Trophoblast cell (in vitro differentiated cells and primary cell): ENCODE measurements at regions not wholly inside any gene's neighbourhood (a gene's known extent, or its start where the extent isn't known, plus 50 kb on each side); places are given as distances from the start of the nearest gene placed in this dataset.

Experiments used
- DNase-seq, 2 donors: peaks; one replicate each; pipeline ENCODE4 v3.0.0-alpha.2; 2016
- H2AFZ ChIP-seq: 2 replicates; pipeline ENCODE4 v1.6.1; 2013; ENCODE audit warnings: low read length, moderate library complexity, mild to moderate bottlenecking; ENCODE audit not compliant: insufficient read depth, poor library complexity
- H2AK5ac ChIP-seq: 2 replicates; pipeline ENCODE4 v1.6.1; 2013; ENCODE audit warnings: mild to moderate bottlenecking, low read length
- H2BK120ac ChIP-seq: 2 replicates; pipeline ENCODE4 v1.6.1; 2013; ENCODE audit warnings: low read length, mild to moderate bottlenecking, moderate library complexity; ENCODE audit not compliant: insufficient read depth, poor library complexity
- H2BK12ac ChIP-seq: 2 replicates; pipeline ENCODE4 v1.6.1; 2013; ENCODE audit warnings: mild to moderate bottlenecking, low read length, moderate library complexity
- H2BK5ac ChIP-seq: 2 replicates; pipeline ENCODE4 v1.6.1; 2013; ENCODE audit warnings: low read length, low read depth, moderate library complexity, mild to moderate bottlenecking; ENCODE audit not compliant: poor library complexity
- H3K14ac ChIP-seq: 2 replicates; pipeline ENCODE4 v1.6.1; 2013; ENCODE audit warnings: mild to moderate bottlenecking, low read length
- H3K18ac ChIP-seq: 2 replicates; pipeline ENCODE4 v1.6.1; 2013; ENCODE audit warnings: mild to moderate bottlenecking, low read length
- H3K23ac ChIP-seq: 2 replicates; pipeline ENCODE4 v1.6.1; 2013; ENCODE audit warnings: low read length
- H3K27ac ChIP-seq: 2 replicates; pipeline ENCODE4 v1.5.1; 2013; ENCODE audit warnings: low read depth, mild to moderate bottlenecking, inconsistent platforms, low read length, moderate library complexity
- H3K27me3 ChIP-seq: 2 replicates; pipeline ENCODE4 v1.6.1; 2013; ENCODE audit warnings: inconsistent platforms, mild to moderate bottlenecking, low read length, moderate library complexity; ENCODE audit not compliant: insufficient read depth
- H3K36me3 ChIP-seq, 2 experiments: 1 replicate in 1 of 2; 2 replicates in 1 of 2; pipeline ENCODE4 v1.6.1; 2013; ENCODE audit warnings: low read length in 2 of 2, mild to moderate bottlenecking in 2 of 2, moderate library complexity in 1 of 2; ENCODE audit not compliant: insufficient read depth in 2 of 2, control insufficient read depth in 1 of 2
- H3K4ac ChIP-seq: 2 replicates; pipeline ENCODE4 v1.6.1; 2013; ENCODE audit warnings: low read depth, mild to moderate bottlenecking, low read length, moderate library complexity
- H3K4me1 ChIP-seq, 2 experiments: 1 replicate in 1 of 2; 2 replicates in 1 of 2; pipeline ENCODE4 v1.6.1; 2013; ENCODE audit warnings: low read length in 2 of 2, mild to moderate bottlenecking in 2 of 2, moderate library complexity in 1 of 2; ENCODE audit not compliant: insufficient read depth in 2 of 2, control insufficient read depth in 1 of 2
- H3K4me2 ChIP-seq: 2 replicates; pipeline ENCODE4 v1.6.1; 2013; ENCODE audit warnings: inconsistent platforms, mild to moderate bottlenecking, low read length, moderate library complexity
- H3K4me3 ChIP-seq: 2 replicates; pipeline ENCODE4 v1.5.1; 2013; ENCODE audit warnings: mild to moderate bottlenecking, low read depth, low read length, inconsistent platforms
- H3K79me1 ChIP-seq: one replicate; pipeline ENCODE4 v1.6.1; 2013; ENCODE audit warnings: low read length
- H3K79me2 ChIP-seq: 2 replicates; pipeline ENCODE4 v1.6.1; 2013; ENCODE audit warnings: low read length, mild to moderate bottlenecking; ENCODE audit not compliant: control insufficient read depth, insufficient read depth, poor library complexity
- H3K9ac ChIP-seq: 2 replicates; pipeline ENCODE4 v1.6.1; 2013; ENCODE audit warnings: mild to moderate bottlenecking, low read length
- H3K9me3 ChIP-seq: 2 replicates; pipeline ENCODE4 v1.6.1; 2013; ENCODE audit warnings: low read depth, mild to moderate bottlenecking, control low read depth, inconsistent platforms, low read length; ENCODE audit not compliant: insufficient read depth
- H4K12ac ChIP-seq: 2 replicates; pipeline ENCODE4 v1.6.1; 2013; ENCODE audit warnings: low read depth, mild to moderate bottlenecking, low read length, moderate library complexity
- H4K8ac ChIP-seq: 2 replicates; pipeline ENCODE4 v1.6.1; 2013; ENCODE audit warnings: low read depth, mild to moderate bottlenecking, low read length, moderate library complexity
- H4K91ac ChIP-seq: one replicate; pipeline ENCODE4 v1.6.1; 2013; ENCODE audit warnings: low read depth, mild to moderate bottlenecking, low read length, moderate library complexity
- WGBS: extraction: QIAGEN DNeasy Blood & Tissue Kit; methylation state at CpG from one replicate; pipeline ENCODE4 v1.1.7; 2013; ENCODE audit warnings: missing lambda C conversion rate; ENCODE audit not compliant: insufficient read length, insufficient coverage; ENCODE audit errors: extremely low coverage; 5-methylcytosine and 5-hydroxymethylcytosine counted together

GRCh38 chr19:31177246-31177645 is 172.0 kb downstream of the TSHZ3 start:
- Histone ChIP-seq H3K79me2 (no peaks in the 10 kb centered on the region), H2AFZ (no peak overlapping the region), H3K4me1 (no peaks in the 10 kb centered on the region), H3K4me3 (no peak overlapping the region), H3K9ac (no peak overlapping the region), H3K79me1 (no peaks in the 10 kb centered on the region), H2BK5ac (no peak overlapping the region), H4K12ac (no peak overlapping the region), H2BK12ac (no peak overlapping the region), H3K18ac (no peak overlapping the region), H3K9me3 (no peaks in the 10 kb centered on the region), H2AK5ac (no peak overlapping the region), H3K4ac (no peak overlapping the region), H3K27me3 (no peaks in the 10 kb centered on the region), H4K8ac (no peak overlapping the region), H4K91ac (no peak overlapping the region), H3K4me2 (no peak overlapping the region), H2BK120ac (no peak overlapping the region), H3K14ac (no peak overlapping the region), H3K36me3 (no peaks in the 10 kb centered on the region), H3K27ac (no peak overlapping the region), H3K23ac (no peak overlapping the region)
- WGBS = no CpG with 5 or more reads among the region's 5 CpGs
- no peak for DNase-seq

- Histone ChIP-seq H3K4me1 (no peaks in the 10 kb centered on the region), H4K12ac (no peak overlapping the region), H3K36me3 (no peaks in the 10 kb centered on the region), H2BK5ac (no peak overlapping the region), H2BK12ac (no peak overlapping the region), H3K79me1 (no peaks in the 10 kb centered on the region), H3K79me2 (no peaks in the 10 kb centered on the region), H3K4me2 (no peak overlapping the region), H3K4ac (no peak overlapping the region), H2AK5ac (no peak overlapping the region), H3K14ac (no peak overlapping the region), H3K27me3 (no peaks in the 10 kb centered on the region), H3K27ac (no peak overlapping the region), H3K9ac (no peak overlapping the region), H2BK120ac (no peak overlapping the region), H2AFZ (no peak overlapping the region), H3K4me3 (no peak overlapping the region), H4K8ac (no peak overlapping the region), H4K91ac (no peak overlapping the region), H3K9me3 (no peaks in the 10 kb centered on the region), H3K23ac (no peak overlapping the region), H3K18ac (no peak overlapping the region)
- no CpG with 5 or more reads among the region's 3 CpGs for WGBS
- no peak for DNase-seq
Observed at GRCh38 chr19:31175564-31176348, 173.5 kb downstream of the TSHZ3 start.

GRCh38 chr19:31174948-31175347 is 174.3 kb downstream of the TSHZ3 start:
- Histone ChIP-seq H4K12ac (no peak overlapping the region), H3K27ac (no peak overlapping the region), H3K23ac (no peak overlapping the region), H3K4ac (no peak overlapping the region), H3K9ac (no peak overlapping the region), H3K4me1 (no peaks in the 10 kb centered on the region), H3K27me3 (no peaks in the 10 kb centered on the region), H2AK5ac (no peak overlapping the region), H3K14ac (no peak overlapping the region), H2BK120ac (no peak overlapping the region), H3K9me3 (no peaks in the 10 kb centered on the region), H3K4me3 (no peak overlapping the region), H2AFZ (no peak overlapping the region), H4K8ac (no peak overlapping the region), H2BK5ac (no peak overlapping the region), H3K4me2 (no peak overlapping the region), H3K36me3 (no peaks in the 10 kb centered on the region), H3K79me1 (no peaks in the 10 kb centered on the region), H3K18ac (no peak overlapping the region), H4K91ac (no peak overlapping the region), H2BK12ac (no peak overlapping the region), H3K79me2 (no peaks in the 10 kb centered on the region)
- no CpG with 5 or more reads among the region's 5 CpGs for WGBS
- no peak for DNase-seq

- Histone ChIP-seq H3K4me3 (no peak overlapping the region), H2BK12ac (no peak overlapping the region), H2BK5ac (no peak overlapping the region), H3K4ac (no peak overlapping the region), H2BK120ac (no peak overlapping the region), H3K9ac (no peak overlapping the region), H3K4me1 (no peaks in the 10 kb centered on the region), H3K18ac (no peak overlapping the region), H3K4me2 (no peak overlapping the region), H3K27me3 (no peaks in the 10 kb centered on the region), H3K9me3 (no peaks in the 10 kb centered on the region), H3K23ac (no peak overlapping the region), H3K14ac (no peak overlapping the region), H3K36me3 (no peaks in the 10 kb centered on the region), H4K91ac (no peak overlapping the region), H4K8ac (no peak overlapping the region), H4K12ac (no peak overlapping the region), H3K27ac (no peak overlapping the region), H3K79me1 (no peaks in the 10 kb centered on the region), H2AK5ac (no peak overlapping the region), H2AFZ (no peak overlapping the region), H3K79me2 (no peaks in the 10 kb centered on the region)
- WGBS = no CpG with 5 or more reads among the region's 4 CpGs
- DNase-seq = no peak
Observed at GRCh38 chr19:31173991-31174390, 175.2 kb downstream of the TSHZ3 start.
